Naive B cell (primary cell): ENCODE measurements at regions not wholly inside any gene's neighbourhood (a gene's known extent, or its start where the extent isn't known, plus 50 kb on each side); places are given as distances from the start of the nearest gene placed in this dataset.

Experiments used
- ATAC-seq, 2 donors: fragments of 150-1000 bp; cut with Tn5 transposase; 2 replicates each; pipeline ENCODE4 v1.10.0; 2021; ENCODE audit warnings: low read depth in 2 of 2, mild to moderate bottlenecking in 2 of 2, moderate library complexity in 2 of 2
- DNase-seq: peaks from one replicate; pipeline ENCODE4 v3.0.0; 2022
- H3K27ac Mint-ChIP-seq, 6 donors: one replicate each; pipeline ENCODE4 v1.8.0; 2020 to 2022; ENCODE audit warnings: mild to moderate bottlenecking in 6 of 6, mixed read lengths in 6 of 6, moderate library complexity in 5 of 6, inconsistent platforms in 2 of 6
- H3K27me3 Mint-ChIP-seq, 3 donors: one replicate each; pipeline ENCODE4 v1.8.0; 2021 to 2022; ENCODE audit warnings: mixed read lengths in 3 of 3, mild to moderate bottlenecking in 1 of 3
- H3K36me3 Mint-ChIP-seq, 2 donors: one replicate each; pipeline ENCODE4 v1.8.0; 2020 to 2022; ENCODE audit warnings: mixed read lengths in 2 of 2, inconsistent platforms in 1 of 2, mild to moderate bottlenecking in 1 of 2
- H3K4me1 Mint-ChIP-seq, 3 donors: one replicate each; pipeline ENCODE4 v1.8.0; 2020 to 2022; ENCODE audit warnings: mixed read lengths in 3 of 3, inconsistent platforms in 1 of 3, mild to moderate bottlenecking in 1 of 3, moderate library complexity in 1 of 3
- H3K4me3 Mint-ChIP-seq, 8 donors: one replicate each; pipeline ENCODE4 v1.8.0; 2020 to 2022; ENCODE audit warnings: mild to moderate bottlenecking in 8 of 8, mixed read lengths in 8 of 8, moderate library complexity in 8 of 8, inconsistent platforms in 2 of 8
- H3K9me3 Mint-ChIP-seq, 7 donors: one replicate each; pipeline ENCODE4 v1.8.0; 2020 to 2022; ENCODE audit warnings: mixed read lengths in 7 of 7, mild to moderate bottlenecking in 5 of 7, inconsistent platforms in 2 of 7, moderate library complexity in 1 of 7

- Mint-ChIP-seq H3K9me3 (peaks cover 0 to 3% (median 0%) of the 10 kb centered on the region in 7 donors), H3K4me1 (no peaks in the 10 kb centered on the region), H3K36me3 (no peaks in the 10 kb centered on the region), H3K4me3 (no peak overlapping the region), H3K27me3 (peaks cover 0 to 8% (median 0%) of the 10 kb centered on the region in 3 donors), H3K27ac (no peak overlapping the region)
- ATAC-seq (no peak), DNase-seq (no peak)
These were observed 1044.2 kb downstream of the PLOD2 start for GRCh38 chr3:145116769-145117168.

- Mint-ChIP-seq H3K36me3 (no peaks in the 10 kb centered on the region), H3K4me3 (no peak overlapping the region), H3K4me1 (no peaks in the 10 kb centered on the region), H3K9me3 (peaks cover 0 to 5% (median 0%) of the 10 kb centered on the region in 7 donors), H3K27ac (no peak overlapping the region), H3K27me3 (peaks cover 0 to 8% (median 0%) of the 10 kb centered on the region in 3 donors)
- no peak for ATAC-seq
- DNase-seq = no peak
These were observed 1042.7 kb downstream of the PLOD2 start for GRCh38 chr3:145118303-145118702.

GRCh38 chr3:145124900-145125678 is 1035.9 kb downstream of the PLOD2 start:
- no peak overlapping the region for H3K27ac Mint-ChIP-seq
- no peaks in the 10 kb centered on the region for H3K4me1 Mint-ChIP-seq
- no peaks in the 10 kb centered on the region for H3K27me3 Mint-ChIP-seq
- no peaks in the 10 kb centered on the region for H3K36me3 Mint-ChIP-seq
- ATAC-seq = no peak
- H3K9me3 Mint-ChIP-seq = peaks cover 0 to 5% (median 0%) of the 10 kb centered on the region in 7 donors
- no peak overlapping the region for H3K4me3 Mint-ChIP-seq
- no peak for DNase-seq

DNA sequence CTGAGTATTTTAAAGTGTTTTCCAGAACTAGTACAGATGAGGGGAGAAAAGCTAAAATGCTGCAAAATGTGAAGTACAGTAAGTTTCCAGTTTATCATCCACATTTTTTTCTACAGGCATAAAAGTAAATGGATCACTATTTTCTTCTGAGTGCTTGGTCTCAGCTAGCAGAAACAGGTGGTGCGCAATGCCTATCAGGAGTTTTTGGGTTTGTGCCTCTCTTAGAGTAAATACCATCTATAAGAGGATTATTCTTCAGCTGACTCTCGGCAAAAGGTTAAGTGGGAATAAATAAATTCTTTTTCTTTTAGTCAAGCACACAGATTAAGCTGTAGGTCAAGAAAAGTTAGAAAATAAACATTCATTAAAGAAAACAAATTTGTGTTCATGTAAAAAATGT is 1027.7 kb downstream of the PLOD2 start:
- Mint-ChIP-seq H3K4me3 (no peak overlapping the region), H3K27me3 (no peaks in the 10 kb centered on the region), H3K36me3 (no peaks in the 10 kb centered on the region), H3K4me1 (no peaks in the 10 kb centered on the region), H3K27ac (no peak overlapping the region), H3K9me3 (no peaks in the 10 kb centered on the region)
- no peak for ATAC-seq
- no peak for DNase-seq

- no peaks in the 10 kb centered on the region for H3K9me3 Mint-ChIP-seq
- no peak overlapping the region for H3K27ac Mint-ChIP-seq
- no peaks in the 10 kb centered on the region for H3K4me1 Mint-ChIP-seq
- no peaks in the 10 kb centered on the region for H3K27me3 Mint-ChIP-seq
- H3K4me3 Mint-ChIP-seq = no peak overlapping the region
- DNase-seq = no peak
- no peaks in the 10 kb centered on the region for H3K36me3 Mint-ChIP-seq
- no peak for ATAC-seq
These were observed 1026.2 kb downstream of the PLOD2 start for GRCh38 chr3:145134738-145135137.

DNA sequence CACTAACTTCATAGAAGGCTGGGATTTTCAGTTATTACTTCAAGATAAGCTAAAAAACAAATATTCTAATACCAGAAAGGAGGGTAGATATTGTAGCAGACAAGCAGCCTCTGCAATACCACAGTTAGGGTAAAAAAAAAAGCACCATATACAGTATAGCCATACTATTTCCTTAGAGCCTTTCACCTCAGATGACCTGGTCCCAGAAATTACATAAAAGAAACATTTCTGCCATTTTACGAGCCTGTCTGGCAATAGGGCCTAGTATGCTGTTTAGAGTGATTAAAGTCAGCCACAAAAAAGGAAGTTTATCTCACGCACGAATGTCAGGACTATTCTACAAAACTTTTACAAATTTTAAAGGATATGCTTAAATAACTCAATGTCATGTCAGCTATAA is 1016.6 kb downstream of the PLOD2 start:
- Mint-ChIP-seq H3K27ac (no peak overlapping the region), H3K36me3 (no peaks in the 10 kb centered on the region), H3K9me3 (no peaks in the 10 kb centered on the region), H3K4me3 (no peak overlapping the region), H3K27me3 (no peaks in the 10 kb centered on the region), H3K4me1 (no peaks in the 10 kb centered on the region)
- ATAC-seq = no peak
- DNase-seq = no peak

GRCh38 chr3:145145461-145145860 is 1015.5 kb downstream of the PLOD2 start:
- ATAC-seq = no peak
- no peaks in the 10 kb centered on the region for H3K27me3 Mint-ChIP-seq

GRCh38 chr3:145159640-145160039 is 1001.3 kb downstream of the PLOD2 start:
- Mint-ChIP-seq H3K36me3 (no peaks in the 10 kb centered on the region), H3K27ac (no peak overlapping the region), H3K27me3 (no peaks in the 10 kb centered on the region), H3K4me1 (no peaks in the 10 kb centered on the region), H3K9me3 (peaks cover 0 to 3% (median 0%) of the 10 kb centered on the region in 7 donors), H3K4me3 (no peak overlapping the region)
- ATAC-seq (no peak), DNase-seq (no peak)

More at GRCh38 chr3:145145461-145145860, 1015.5 kb downstream of the PLOD2 start:
- H3K36me3 Mint-ChIP-seq = no peaks in the 10 kb centered on the region
- H3K27ac Mint-ChIP-seq = no peak overlapping the region
- no peak overlapping the region for H3K4me3 Mint-ChIP-seq
- no peak for DNase-seq
- peaks cover 0 to 3% (median 0%) of the 10 kb centered on the region in 7 donors for H3K9me3 Mint-ChIP-seq
- no peaks in the 10 kb centered on the region for H3K4me1 Mint-ChIP-seq

DNA sequence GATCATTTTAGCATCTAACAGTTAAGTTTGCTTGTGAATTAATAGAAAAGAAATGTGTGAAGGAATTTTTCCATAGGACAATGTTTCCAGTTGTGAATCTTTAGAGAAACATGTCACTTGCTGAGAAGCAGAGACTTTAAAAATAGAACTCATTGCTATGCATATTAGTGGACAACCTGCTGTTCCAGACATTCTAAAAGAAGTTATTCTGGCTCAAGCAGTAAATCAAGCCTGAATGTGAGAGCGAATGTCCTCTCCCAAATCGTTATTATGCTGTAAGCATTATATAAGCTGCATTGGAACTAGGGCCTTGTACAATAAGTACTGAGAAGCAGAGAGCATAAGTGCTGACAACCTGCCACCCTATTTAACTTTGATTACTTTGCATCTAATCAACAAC is 990.9 kb downstream of the PLOD2 start:
- no peak for DNase-seq
- Mint-ChIP-seq H3K27ac (no peak overlapping the region), H3K36me3 (no peaks in the 10 kb centered on the region), H3K9me3 (no peaks in the 10 kb centered on the region), H3K27me3 (no peaks in the 10 kb centered on the region), H3K4me3 (no peak overlapping the region), H3K4me1 (no peaks in the 10 kb centered on the region)
- no peak for ATAC-seq

DNA sequence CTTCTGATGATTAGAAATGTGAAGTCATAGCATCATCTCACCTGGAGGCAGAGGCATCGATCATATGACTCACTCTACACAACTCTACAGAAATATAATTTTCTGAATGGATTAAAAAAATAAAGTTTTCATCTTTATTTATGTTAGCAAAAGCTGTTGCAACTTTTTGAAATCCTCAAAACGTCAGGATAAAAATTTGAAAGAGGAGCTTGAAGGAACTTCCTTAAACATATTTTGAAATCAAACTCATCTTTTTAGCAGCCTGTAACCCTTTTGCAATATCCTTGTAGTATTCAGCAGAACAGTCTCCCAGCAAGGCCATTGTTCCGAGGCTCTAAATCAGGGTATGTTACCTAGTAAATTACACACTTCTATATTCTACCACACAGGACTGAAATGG is 985.4 kb downstream of the PLOD2 start:
- no peaks in the 10 kb centered on the region for H3K27me3 Mint-ChIP-seq
- H3K4me3 Mint-ChIP-seq = no peak overlapping the region
- no peak for ATAC-seq
- DNase-seq = no peak
- H3K36me3 Mint-ChIP-seq = no peaks in the 10 kb centered on the region
- H3K9me3 Mint-ChIP-seq = no peaks in the 10 kb centered on the region
- H3K4me1 Mint-ChIP-seq = no peaks in the 10 kb centered on the region
- no peak overlapping the region for H3K27ac Mint-ChIP-seq

DNA sequence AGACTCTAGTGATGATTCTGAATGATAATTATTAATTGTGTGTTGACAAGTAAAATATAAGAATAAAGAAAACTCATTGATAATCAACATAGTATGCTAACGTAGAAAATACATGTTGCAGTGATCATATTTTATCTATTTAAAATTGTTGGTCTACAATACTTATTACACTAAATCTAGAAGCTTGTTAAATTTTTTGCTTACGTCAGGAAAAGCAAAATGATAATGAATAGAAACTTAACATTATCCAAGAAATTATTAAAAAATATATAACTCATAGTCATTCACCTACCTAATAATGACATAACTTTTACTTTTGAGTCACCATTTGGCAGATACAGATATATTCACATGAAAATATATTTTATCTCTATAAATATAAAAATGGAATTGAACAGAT is 984.1 kb downstream of the PLOD2 start:
- Mint-ChIP-seq H3K4me3 (no peak overlapping the region), H3K27me3 (no peaks in the 10 kb centered on the region), H3K9me3 (no peaks in the 10 kb centered on the region), H3K27ac (no peak overlapping the region), H3K4me1 (no peaks in the 10 kb centered on the region), H3K36me3 (no peaks in the 10 kb centered on the region)
- ATAC-seq (no peak), DNase-seq (no peak)

GRCh38 chr3:145177828-145178227 is 983.2 kb downstream of the PLOD2 start:
- H3K4me3 Mint-ChIP-seq = no peak overlapping the region
- no peak for ATAC-seq

DNA sequence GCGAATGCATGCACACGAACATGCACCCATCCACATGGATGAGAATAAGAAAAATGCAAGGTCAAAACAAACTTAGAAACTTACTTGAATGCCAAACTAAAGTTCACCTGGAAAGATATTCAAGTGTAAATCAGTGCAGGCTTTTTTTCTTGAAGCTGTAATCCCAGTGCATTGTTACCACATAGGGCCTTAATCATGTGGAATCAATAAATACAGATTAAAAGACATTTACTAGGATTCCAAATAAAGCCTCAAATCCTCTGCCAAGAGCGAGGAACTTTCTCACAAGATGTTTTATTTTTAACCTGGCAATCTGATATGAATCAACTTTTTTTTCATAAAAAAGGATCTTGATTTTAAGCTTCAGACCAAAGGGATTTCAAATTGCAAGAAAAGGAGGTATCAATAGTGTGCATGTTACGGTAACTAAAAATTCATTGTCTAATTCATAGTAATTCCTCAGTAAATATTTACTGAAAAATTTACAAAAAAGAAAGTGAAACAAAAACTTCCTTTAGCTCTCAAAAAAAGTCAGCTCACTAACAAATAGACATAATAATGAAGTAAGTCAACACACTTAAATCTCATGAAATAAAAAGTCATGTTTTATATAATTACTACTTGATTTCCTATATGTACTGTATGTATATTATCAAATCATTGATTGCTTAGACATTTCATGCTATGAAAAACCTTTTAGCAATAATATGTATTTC is 978.6 kb downstream of the PLOD2 start:
- Mint-ChIP-seq H3K27ac (no peak overlapping the region), H3K4me3 (no peak overlapping the region), H3K9me3 (no peaks in the 10 kb centered on the region), H3K4me1 (no peaks in the 10 kb centered on the region), H3K36me3 (no peaks in the 10 kb centered on the region), H3K27me3 (no peaks in the 10 kb centered on the region)
- no peak for ATAC-seq
- DNase-seq = no peak

More at GRCh38 chr3:145177828-145178227, 983.2 kb downstream of the PLOD2 start:
- Mint-ChIP-seq H3K4me1 (no peaks in the 10 kb centered on the region), H3K36me3 (no peaks in the 10 kb centered on the region), H3K27me3 (no peaks in the 10 kb centered on the region), H3K27ac (no peak overlapping the region), H3K9me3 (no peaks in the 10 kb centered on the region)
- no peak for DNase-seq

GRCh38 chr3:145183261-145183660 is 977.7 kb downstream of the PLOD2 start:
- Mint-ChIP-seq H3K27ac (no peak overlapping the region), H3K36me3 (no peaks in the 10 kb centered on the region), H3K4me3 (no peak overlapping the region), H3K4me1 (no peaks in the 10 kb centered on the region), H3K27me3 (no peaks in the 10 kb centered on the region), H3K9me3 (no peaks in the 10 kb centered on the region)
- ATAC-seq = no peak
- no peak for DNase-seq
